H1 (cell line): ENCODE measurements at regions not wholly inside any gene's neighbourhood (a gene's known extent, or its start where the extent isn't known, plus 50 kb on each side); places are given as distances from the start of the nearest gene placed in this dataset.

Experiments
- CEBPB ChIP-seq: IDR thresholded peaks from 2 replicates; pipeline ENCODE4 v1.6.1; 2012; ENCODE audit warnings: low read depth, low read length
- KDM4A ChIP-seq: IDR thresholded peaks from one replicate; pipeline ENCODE4 v1.7.1; 2012; ENCODE audit warnings: low read depth, mild to moderate bottlenecking, moderate library complexity, low read length, inconsistent platforms; ENCODE audit not compliant: severe bottlenecking
- NANOG ChIP-seq: IDR thresholded peaks from 2 replicates; pipeline ENCODE4 v1.6.1; 2011; ENCODE audit warnings: low read length, low read depth, mild to moderate bottlenecking, inconsistent platforms; ENCODE audit not compliant: insufficient read depth, poor library complexity, severe bottlenecking
- POU5F1 ChIP-seq: IDR thresholded peaks from 2 replicates; pipeline ENCODE4 v1.6.1; 2011; ENCODE audit warnings: low read depth, mild to moderate bottlenecking, low read length, moderate library complexity
- SIN3A ChIP-seq, 2 experiments: IDR thresholded peaks in 1 of 2; conservative IDR thresholded peaks in 1 of 2; 2 replicates each; pipeline ENCODE4 v1.6.1; 2011 to 2012; ENCODE audit warnings: low read length in 2 of 2, improper control_type of control experiment in 1 of 2, low read depth in 1 of 2, mild to moderate bottlenecking in 1 of 2

- no peak for TF ChIP-seq SIN3A (conservative IDR thresholded peaks at IDR 0.05 in 1 of 2, IDR thresholded peaks at IDR 0.05 in 1 of 2; ENCODE audit: low read depth in 1 of 2, low read length in 2 of 2)
- TF ChIP-seq CEBPB: no peak
- no peak for TF ChIP-seq POU5F1
- no peak for TF ChIP-seq NANOG
- TF ChIP-seq KDM4A: no peak
- TF ChIP-seq, all 59 proteins: peak for 0
These were observed 228.8 kb upstream of the TYRP1 start (continued) for GRCh38 chr9:12464400-12464799.
